ENCODE measurements at regions not wholly inside any gene's neighbourhood (a gene's known extent, or its start where the extent isn't known, plus 50 kb on each side); places are given as distances from the start of the nearest gene placed in this dataset.

- no peak overlapping the region for H3K4me3 ChIP-seq (ENCODE audit: low read depth, low read length)
- no peak for TF ChIP-seq CTCF (IDR thresholded peaks at IDR 0.05; ENCODE audit: low read depth, low read length, missing control alignments)
- DNase-seq (ENCODE audit: low read depth), result no peak
These were observed 340.4 kb downstream of the SLC6A15 start for GRCh38 chr12:84572196-84572595.

DNA sequence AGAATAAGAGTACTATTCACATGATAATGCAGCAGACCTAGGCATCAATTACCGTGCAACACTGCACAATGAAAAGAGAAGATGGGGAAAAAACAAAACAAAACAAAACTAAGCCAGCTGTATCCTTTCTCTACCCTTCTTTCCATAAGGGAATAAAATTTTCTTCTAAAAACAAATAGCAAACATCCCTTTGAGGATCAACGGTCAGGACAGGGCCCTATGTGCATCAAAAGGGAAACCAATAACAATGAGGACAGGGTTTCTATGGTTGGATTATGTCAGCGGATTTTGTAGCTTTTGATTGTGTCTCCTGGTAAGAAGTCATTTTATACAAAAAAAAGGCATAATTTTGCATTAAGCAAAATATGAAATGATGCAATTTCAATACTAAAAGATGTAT, 350.3 kb downstream of the SLC6A15 start:
- no peak for TF ChIP-seq CTCF (IDR thresholded peaks at IDR 0.05; ENCODE audit: low read depth, low read length, missing control alignments)
- H3K4me3 ChIP-seq (ENCODE audit: low read depth, low read length), result no peak overlapping the region
- DNase-seq (ENCODE audit: low read depth), result no peak

- no peak for TF ChIP-seq CTCF (IDR thresholded peaks at IDR 0.05; ENCODE audit: low read depth, low read length, missing control alignments)
- no peak for DNase-seq (ENCODE audit: low read depth)
- H3K4me3 ChIP-seq (ENCODE audit: low read depth, low read length), result no peak overlapping the region
These were observed 351.2 kb downstream of the SLC6A15 start for GRCh38 chr12:84561351-84561750.

DNA sequence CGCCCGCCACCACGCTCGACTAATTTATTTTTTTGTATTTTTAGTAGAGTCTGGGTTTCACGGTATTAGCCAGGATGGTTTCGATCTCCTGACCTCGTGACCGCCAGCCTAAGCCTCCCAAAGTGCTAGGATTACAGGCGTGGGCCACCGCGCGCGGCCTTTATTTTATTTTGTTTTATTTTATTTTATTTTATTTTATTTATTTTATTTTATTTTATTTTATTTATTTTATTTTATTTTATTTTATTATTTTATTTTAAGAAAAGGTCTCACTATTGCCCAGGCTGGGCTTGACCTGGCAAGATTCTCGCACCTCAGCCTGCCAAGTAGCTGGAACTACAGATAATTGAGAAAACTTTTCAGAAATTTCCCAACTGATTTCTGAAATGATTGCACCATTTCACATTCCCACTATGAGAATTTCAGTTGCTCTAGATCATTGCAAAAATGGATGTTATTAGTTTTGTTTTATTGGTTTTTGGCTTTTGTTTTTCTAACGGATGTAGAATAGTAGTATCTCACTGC, 358.3 kb downstream of the SLC6A15 start:
- no peak for DNase-seq (ENCODE audit: low read depth)
- no peak for TF ChIP-seq CTCF (IDR thresholded peaks at IDR 0.05; ENCODE audit: low read depth, low read length, missing control alignments)
- no peak overlapping the region for H3K4me3 ChIP-seq (ENCODE audit: low read depth, low read length)

DNA sequence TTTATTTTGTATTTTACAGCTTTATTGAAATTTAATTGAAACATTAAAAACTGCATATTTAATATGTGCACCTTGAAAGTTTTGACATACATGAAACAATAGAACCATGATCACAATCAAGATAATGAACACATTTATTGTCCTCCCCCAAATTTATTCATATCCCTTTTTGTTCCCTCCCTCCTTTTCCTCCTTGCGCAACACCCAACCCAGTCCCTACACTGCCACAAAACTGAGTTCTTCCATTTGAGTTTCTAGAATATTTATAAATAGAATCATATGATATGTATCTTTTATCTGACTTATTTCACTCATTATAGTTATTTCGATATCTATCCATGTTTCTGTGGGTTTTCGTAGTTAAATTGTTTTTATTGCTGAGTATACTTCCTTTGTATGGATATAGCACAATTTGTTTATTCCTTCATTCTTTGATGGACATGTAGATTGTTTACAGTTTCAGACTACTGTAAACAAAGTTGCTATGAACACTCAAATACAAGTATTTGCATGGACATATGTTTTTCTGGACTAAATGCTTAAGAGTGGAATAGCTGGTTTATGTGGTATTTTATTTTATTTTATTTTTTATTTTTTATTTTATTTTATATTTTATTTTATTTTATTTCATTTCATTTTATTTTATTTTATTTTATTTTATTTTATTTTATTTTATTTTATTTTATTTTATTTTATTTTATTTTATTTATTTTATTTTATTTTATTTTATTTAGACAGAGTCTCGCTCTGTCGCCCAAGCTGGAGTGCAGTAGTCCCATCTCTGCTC, 359.1 kb downstream of the SLC6A15 start:
- H3K4me3 ChIP-seq (ENCODE audit: low read depth, low read length), result no peak overlapping the region
- no peak for TF ChIP-seq CTCF (IDR thresholded peaks at IDR 0.05; ENCODE audit: low read depth, low read length, missing control alignments)
- no peak for DNase-seq (ENCODE audit: low read depth)

DNA sequence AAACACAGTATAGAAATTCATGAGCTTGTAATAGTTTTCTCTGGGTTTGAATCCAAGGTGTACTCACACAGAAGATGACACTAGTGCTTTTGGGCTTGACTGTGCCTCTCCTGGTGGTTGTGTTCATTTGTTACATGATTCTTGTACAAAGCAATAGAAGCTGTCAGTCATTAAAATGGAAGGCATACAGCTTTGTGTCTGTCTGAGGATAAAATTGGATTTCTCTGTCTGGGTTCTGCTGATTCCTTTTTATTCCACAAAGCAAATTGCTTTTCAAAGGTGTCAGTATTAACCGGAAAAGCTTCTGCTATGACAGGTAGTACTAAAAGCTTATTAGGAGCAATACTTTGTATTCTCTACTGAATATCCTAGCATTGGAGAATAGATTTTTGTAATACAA, 361.2 kb downstream of the SLC6A15 start:
- no peak overlapping the region for H3K4me3 ChIP-seq (ENCODE audit: low read depth, low read length)
- no peak for DNase-seq (ENCODE audit: low read depth)
- TF ChIP-seq CTCF (IDR thresholded peaks at IDR 0.05; ENCODE audit: low read depth, low read length, missing control alignments), result no peak

GRCh38 chr12:84550518-84550917, 362.1 kb downstream of the SLC6A15 start:
- no peak for TF ChIP-seq CTCF (IDR thresholded peaks at IDR 0.05; ENCODE audit: low read depth, low read length, missing control alignments)
- DNase-seq (ENCODE audit: low read depth), result no peak
- no peak overlapping the region for H3K4me3 ChIP-seq (ENCODE audit: low read depth, low read length)
